CD4-positive, alpha-beta T cell treated with Interleukin-17A for 1 hour (primary cell): ENCODE measurements at regions not wholly inside any gene's neighbourhood (a gene's known extent, or its start where the extent isn't known, plus 50 kb on each side); places are given as distances from the start of the nearest gene placed in this dataset.
A peak's percentile ranks its signal among the peaks of the same experiment; 100 is the strongest.
"Not testable (repeated sequence)": the region's sequence is repeated elsewhere in the genome, so short reads cannot be mapped to it uniquely, and the experiment has no call there.

Source experiments
- DNase-seq: peaks from one replicate; pipeline ENCODE4 v3.0.0-alpha.2; 2020

GRCh38 chr7:32816409-32816948 lies 75.1 kb downstream of the KBTBD2 start:
- DNase-seq, result not testable (repeated sequence)

GRCh38 chr7:32814779-32815178 lies 76.8 kb downstream of the KBTBD2 start:
- DNase-seq, result not testable (repeated sequence)

GRCh38 chr7:32809871-32810270 lies 81.7 kb downstream of the KBTBD2 start:
- DNase-seq, result no peak

GRCh38 chr7:32809347-32809746 lies 82.2 kb downstream of the KBTBD2 start:
- no peak for DNase-seq

GRCh38 chr7:32803406-32804141 lies 88.0 kb downstream of the KBTBD2 start:
- DNase-seq, result no peak

- no peak for DNase-seq
These were observed 89.2 kb downstream of the KBTBD2 start for GRCh38 chr7:32802305-32802910.

- not testable (repeated sequence) for DNase-seq
These were observed 98.5 kb downstream of the KBTBD2 start for GRCh38 chr7:32793053-32793452.

GRCh38 chr7:32790766-32791430 lies 100.7 kb downstream of the KBTBD2 start:
- DNase-seq, result not testable (repeated sequence)

- not testable (repeated sequence) for DNase-seq
These were observed 102.3 kb downstream of the KBTBD2 start for GRCh38 chr7:32789266-32789665.

- not testable (repeated sequence) for DNase-seq
These were observed 103.4 kb downstream of the KBTBD2 start for GRCh38 chr7:32788174-32788573.

GRCh38 chr7:32785365-32785944 lies 106.1 kb downstream of the KBTBD2 start:
- DNase-seq, result not testable (repeated sequence)

GRCh38 chr7:32779895-32780294 lies 111.7 kb downstream of the KBTBD2 start:
- not testable (repeated sequence) for DNase-seq

- DNase-seq, result no peak
These were observed 112.4 kb downstream of the KBTBD2 start for GRCh38 chr7:32779167-32779566.

- DNase-seq, result not testable (repeated sequence)
These were observed 114.4 kb downstream of the KBTBD2 start for GRCh38 chr7:32777041-32777666.

- DNase-seq, result not testable (repeated sequence)
These were observed 115.2 kb downstream of the KBTBD2 start for GRCh38 chr7:32776318-32776717.

- not testable (repeated sequence) for DNase-seq
These were observed 115.8 kb downstream of the KBTBD2 start for GRCh38 chr7:32775809-32776208.

- DNase-seq, result no peak
These were observed 117.0 kb downstream of the KBTBD2 start for GRCh38 chr7:32774541-32774951.

- DNase-seq, result not testable (repeated sequence)
These were observed 122.6 kb downstream of the KBTBD2 start for GRCh38 chr7:32768866-32769510.

- DNase-seq, result not testable (repeated sequence)
These were observed 123.2 kb downstream of the KBTBD2 start for GRCh38 chr7:32768338-32768737.

- DNase-seq, result peak; percentile 29
These were observed 125.8 kb downstream of the KBTBD2 start for GRCh38 chr7:32765649-32766251.

- no peak for DNase-seq
These were observed 126.4 kb downstream of the KBTBD2 start for GRCh38 chr7:32765185-32765584.

- DNase-seq, result no peak
These were observed 128.7 kb downstream of the KBTBD2 start for GRCh38 chr7:32762925-32763293.
